Fibroblast of lung (primary cell): ENCODE measurements at regions not wholly inside any gene's neighbourhood (a gene's known extent, or its start where the extent isn't known, plus 50 kb on each side); places are given as distances from the start of the nearest gene placed in this dataset.

Experiments used
- CTCF ChIP-seq, 2 donors: IDR thresholded peaks in 1 of 2; conservative IDR thresholded peaks in 1 of 2; 1 replicate in 1 of 2; 2 replicates in 1 of 2; pipeline ENCODE4 v1.5.1; 2011 to 2012; ENCODE audit warnings: low read length in 2 of 2, control low read depth in 1 of 2, inconsistent platforms in 1 of 2, low read depth in 1 of 2, mild to moderate bottlenecking in 1 of 2
- EZH2 ChIP-seq: IDR thresholded peaks from 2 replicates; pipeline ENCODE4 v1.5.1; 2012; ENCODE audit warnings: low read length, control low read depth, mild to moderate bottlenecking; ENCODE audit errors: missing control alignments

GRCh38 chr12:84357314-84357713 lies 555.3 kb downstream of the SLC6A15 start:
- no peak for TF ChIP-seq CTCF (conservative IDR thresholded peaks at IDR 0.05 in 1 of 2, IDR thresholded peaks at IDR 0.05 in 1 of 2; ENCODE audit: low read depth in 1 of 2, low read length in 2 of 2)
- no peak for TF ChIP-seq EZH2
